HUES64 (cell line): ENCODE measurements at regions not wholly inside any gene's neighbourhood (a gene's known extent, or its start where the extent isn't known, plus 50 kb on each side); places are given as distances from the start of the nearest gene placed in this dataset.

ENCODE experiments used
- H3K27ac ChIP-seq: 2 replicates; pipeline ENCODE4 v1.7.0; 2013; ENCODE audit warnings: low read depth, low read length, inconsistent platforms
- H3K27me3 ChIP-seq: 2 replicates; pipeline ENCODE4 v1.6.1; 2013; ENCODE audit warnings: mild to moderate bottlenecking, low read length; ENCODE audit not compliant: insufficient read depth
- H3K36me3 ChIP-seq: 2 replicates; pipeline ENCODE4 v1.6.1; 2013; ENCODE audit warnings: mild to moderate bottlenecking, low read length; ENCODE audit not compliant: insufficient read depth
- H3K4me1 ChIP-seq: 2 replicates; pipeline ENCODE4 v1.6.1; 2013; ENCODE audit warnings: mild to moderate bottlenecking, low read length, moderate library complexity; ENCODE audit not compliant: insufficient read depth
- H3K4me3 ChIP-seq: 2 replicates; pipeline ENCODE4 v1.5.1; 2013; ENCODE audit warnings: mild to moderate bottlenecking, low read length, moderate library complexity
- H3K9ac ChIP-seq: 2 replicates; pipeline ENCODE4 v1.6.1; 2013; ENCODE audit warnings: mild to moderate bottlenecking, low read depth, low read length
- H3K9me3 ChIP-seq: 2 replicates; pipeline ENCODE4 v1.6.1; 2013; ENCODE audit warnings: low read depth, low read length; ENCODE audit not compliant: insufficient read depth
- WGBS: fragments of 150-250, 120-280 bp; methylation state at CpG from one replicate; pipeline ENCODE4 v1.1.7; 2013; ENCODE audit warnings: missing lambda C conversion rate; 5-methylcytosine and 5-hydroxymethylcytosine counted together

- 75% methylated on average over 4 of the region's 4 CpGs for WGBS
- H3K36me3 ChIP-seq: no peaks in the 10 kb centered on the region; the same call in 1 of the 2 replicates
- H3K27ac ChIP-seq: no peak overlapping the region
- no peak overlapping the region for H3K9ac ChIP-seq
- H3K27me3 ChIP-seq: no peaks in the 10 kb centered on the region
- no peak overlapping the region for H3K4me3 ChIP-seq
- peaks cover 16% of the 10 kb centered on the region; the same call in 1 of the 2 replicates for H3K4me1 ChIP-seq
- no peaks in the 10 kb centered on the region for H3K9me3 ChIP-seq
Measured at GRCh38 chr9:90419221-90419851, 223.3 kb downstream of the DIRAS2 start.

DNA sequence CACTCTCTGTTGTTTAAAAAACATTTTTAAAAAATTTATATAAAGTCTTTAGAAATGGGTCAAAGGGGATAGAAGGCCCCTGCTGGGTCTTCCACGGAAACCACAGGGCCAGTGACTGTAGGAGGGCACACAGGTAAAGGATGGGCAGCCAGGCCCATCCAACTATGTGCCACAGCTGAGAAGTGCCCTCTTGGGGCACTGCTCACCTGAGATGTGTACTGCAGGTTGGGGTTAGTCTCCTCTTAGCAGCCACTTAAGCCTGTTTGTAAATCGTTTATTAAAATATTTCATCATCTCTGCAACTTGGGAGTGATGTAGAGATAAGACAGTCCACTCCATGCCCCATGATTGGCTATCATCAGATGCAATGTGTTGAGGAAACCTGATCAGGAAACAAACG lies 222.4 kb downstream of the DIRAS2 start:
- 93% methylated on average over 3 of the region's 3 CpGs for WGBS

DNA sequence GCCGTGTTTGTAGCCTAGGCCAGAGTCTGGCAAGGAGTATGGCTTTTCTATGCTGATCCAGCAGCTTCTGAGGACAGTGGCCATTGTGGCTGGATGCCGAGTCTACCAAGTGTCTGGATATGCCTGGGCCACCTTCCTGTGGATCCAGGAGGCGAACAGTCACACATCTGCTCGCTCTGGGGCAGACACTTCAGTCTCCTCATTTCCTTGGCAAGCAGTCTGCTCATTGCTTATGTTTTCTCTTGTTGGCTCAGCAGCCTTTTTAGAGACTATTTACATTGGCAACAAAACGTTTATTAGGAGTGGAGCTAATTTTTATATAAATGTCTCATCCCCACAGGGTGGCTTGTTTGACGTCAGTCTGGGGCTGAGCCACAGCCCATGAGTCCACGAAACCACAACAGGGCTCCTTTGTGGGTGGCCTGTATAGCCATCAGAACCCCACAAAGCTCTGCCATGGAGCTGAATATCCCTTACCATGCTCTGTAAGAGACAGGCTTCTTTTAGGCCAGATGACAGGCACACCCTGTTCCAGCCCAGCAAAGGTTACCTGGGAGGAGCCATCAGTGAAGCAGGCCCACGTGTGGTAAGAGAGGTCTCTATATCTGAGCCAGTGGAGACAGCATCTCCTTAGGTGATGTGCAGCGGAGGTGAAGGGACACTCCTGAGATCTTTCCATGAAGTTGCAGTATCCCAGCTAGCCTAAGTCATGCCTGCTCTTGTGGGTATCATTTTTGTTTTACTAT lies 221.7 kb downstream of the DIRAS2 start:
- H3K27ac ChIP-seq: no peak overlapping the region
- peaks cover 16% of the 10 kb centered on the region; the same call in 1 of the 2 replicates for H3K4me1 ChIP-seq
- H3K4me3 ChIP-seq: no peak overlapping the region
- WGBS: 80% methylated on average over 8 of the region's 9 CpGs
- no peak overlapping the region for H3K9ac ChIP-seq
- H3K27me3 ChIP-seq: no peaks in the 10 kb centered on the region
- H3K9me3 ChIP-seq: no peaks in the 10 kb centered on the region
- no peaks in the 10 kb centered on the region; the same call in 1 of the 2 replicates for H3K36me3 ChIP-seq

More for the DNA sequence above, 222.4 kb downstream of the DIRAS2 start:
- Histone ChIP-seq H3K9ac (no peak overlapping the region), H3K4me1 (peaks cover 16% of the 10 kb centered on the region; the same call in 1 of the 2 replicates), H3K27ac (no peak overlapping the region), H3K36me3 (no peaks in the 10 kb centered on the region; the same call in 1 of the 2 replicates), H3K27me3 (no peaks in the 10 kb centered on the region), H3K4me3 (no peak overlapping the region), H3K9me3 (no peaks in the 10 kb centered on the region)

DNA sequence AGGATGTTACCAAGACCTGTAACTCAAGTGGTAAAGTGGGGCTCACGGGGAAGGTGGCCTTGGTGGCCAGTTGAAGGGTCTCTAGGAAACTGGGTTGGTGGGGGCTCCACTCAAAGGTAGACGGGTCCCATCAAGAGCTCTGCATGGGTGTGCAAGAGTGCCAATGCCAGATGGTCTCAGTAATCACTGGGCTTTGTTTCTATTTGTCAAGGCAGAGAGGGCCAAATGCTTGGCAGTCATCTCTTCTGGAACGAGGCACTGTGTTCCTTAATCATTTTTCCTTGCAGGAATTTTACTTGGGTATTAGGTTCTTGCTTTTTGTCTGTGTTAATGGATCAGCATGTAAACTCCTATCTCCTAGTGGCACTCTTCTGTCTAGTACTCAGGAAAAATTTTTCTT lies 220.8 kb downstream of the DIRAS2 start:
- 92% methylated on average over 3 of the region's 3 CpGs for WGBS
- no peak overlapping the region for H3K27ac ChIP-seq
- no peaks in the 10 kb centered on the region for H3K9me3 ChIP-seq
- H3K4me3 ChIP-seq: no peak overlapping the region
- no peak overlapping the region for H3K9ac ChIP-seq
- H3K27me3 ChIP-seq: no peaks in the 10 kb centered on the region
- H3K4me1 ChIP-seq: peaks cover 16% of the 10 kb centered on the region; the same call in 1 of the 2 replicates
- no peaks in the 10 kb centered on the region; the same call in 1 of the 2 replicates for H3K36me3 ChIP-seq

DNA sequence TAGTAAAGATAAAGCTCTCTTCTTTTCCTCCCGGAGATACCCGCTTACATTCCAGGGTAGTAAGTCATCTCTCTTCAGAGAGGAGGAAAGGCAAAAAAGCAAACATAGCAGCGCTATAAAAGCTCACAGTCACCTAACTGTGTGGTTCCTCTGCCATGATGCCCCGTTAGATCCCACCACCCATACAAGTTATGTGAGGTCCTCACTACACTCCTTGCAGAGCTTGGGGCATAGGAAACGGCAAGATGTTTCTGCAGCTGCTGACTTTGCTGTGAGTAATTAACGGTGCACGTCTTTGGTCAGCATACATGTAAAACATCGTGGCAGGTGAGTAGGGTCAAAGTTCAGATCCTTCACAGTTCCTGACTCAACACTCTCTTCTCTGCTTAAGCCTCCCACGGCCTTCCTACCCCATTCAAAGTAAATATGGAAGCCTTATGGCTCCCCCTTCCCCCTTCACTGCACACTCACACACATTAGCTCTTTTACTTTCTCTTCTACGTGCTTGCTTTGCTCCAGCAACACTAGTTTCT lies 218.9 kb downstream of the DIRAS2 start:
- Histone ChIP-seq H3K27ac (no peak overlapping the region), H3K9me3 (no peaks in the 10 kb centered on the region), H3K4me1 (peaks cover 9% of the 10 kb centered on the region; the same call in 1 of the 2 replicates), H3K9ac (no peak overlapping the region), H3K4me3 (no peak overlapping the region), H3K36me3 (no peaks in the 10 kb centered on the region; the same call in 1 of the 2 replicates), H3K27me3 (no peaks in the 10 kb centered on the region)
- WGBS: 85% methylated on average over 10 of the region's 10 CpGs

DNA sequence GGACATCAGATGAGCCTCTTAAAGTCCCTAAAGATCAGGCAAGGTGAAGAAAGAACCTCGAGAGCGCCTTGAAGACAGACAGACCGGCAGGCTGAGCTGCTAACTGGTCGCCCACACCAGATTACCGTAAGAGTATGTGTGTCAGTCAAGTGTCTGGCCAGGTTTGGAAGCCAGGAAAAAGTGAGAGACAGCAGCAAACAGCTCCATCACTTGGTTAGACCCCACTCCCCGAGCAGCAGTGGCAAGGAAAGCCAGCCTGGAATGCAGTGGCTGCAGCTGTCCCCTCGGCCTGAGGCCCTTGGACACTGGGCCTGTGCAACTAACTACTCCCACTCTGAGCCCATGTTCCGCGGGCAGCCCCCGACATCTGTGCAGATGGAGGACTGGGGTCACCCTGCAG lies 214.1 kb downstream of the DIRAS2 start:
- no peak overlapping the region for H3K4me3 ChIP-seq
- H3K27me3 ChIP-seq: no peaks in the 10 kb centered on the region
- 92% methylated on average over 10 of the region's 10 CpGs for WGBS
- no peaks in the 10 kb centered on the region for H3K9me3 ChIP-seq
- no peaks in the 10 kb centered on the region; the same call in 1 of the 2 replicates for H3K36me3 ChIP-seq
- H3K9ac ChIP-seq: no peak overlapping the region
- H3K4me1 ChIP-seq: peaks cover 9% of the 10 kb centered on the region
- H3K27ac ChIP-seq: no peak overlapping the region

- 51% methylated on average over 8 of the region's 8 CpGs for WGBS
- peak overlapping the region; percentile 41 for H3K4me3 ChIP-seq
Measured at GRCh38 chr9:90432951-90433350, 209.7 kb downstream of the DIRAS2 start.

GRCh38 chr9:90433398-90433941 lies 209.2 kb downstream of the DIRAS2 start:
- Histone ChIP-seq H3K27me3 (peaks cover 18% of the 10 kb centered on the region), H3K9ac (no peak overlapping the region), H3K4me3 (peak overlapping the region; percentile 41), H3K9me3 (no peaks in the 10 kb centered on the region), H3K27ac (peak overlapping the region; percentile 6; the same call in 1 of the 2 replicates), H3K4me1 (peaks cover 40% of the 10 kb centered on the region), H3K36me3 (no peaks in the 10 kb centered on the region)
- WGBS: 2% methylated on average over 17 of the region's 17 CpGs

More at GRCh38 chr9:90432951-90433350, 209.7 kb downstream of the DIRAS2 start:
- Histone ChIP-seq H3K36me3 (no peaks in the 10 kb centered on the region), H3K27ac (peak overlapping the region; percentile 6; the same call in 1 of the 2 replicates), H3K9me3 (no peaks in the 10 kb centered on the region), H3K4me1 (peaks cover 40% of the 10 kb centered on the region), H3K27me3 (peaks cover 18% of the 10 kb centered on the region), H3K9ac (no peak overlapping the region)

- no peaks in the 10 kb centered on the region for H3K36me3 ChIP-seq
- H3K27me3 ChIP-seq: no peaks in the 10 kb centered on the region
- no peak overlapping the region for H3K4me3 ChIP-seq
- no peak overlapping the region for H3K27ac ChIP-seq
- WGBS: 89% methylated on average over 4 of the region's 4 CpGs
- H3K9ac ChIP-seq: no peak overlapping the region
- peaks cover 18% of the 10 kb centered on the region for H3K4me1 ChIP-seq
- peaks cover 7% of the 10 kb centered on the region; the same call in 1 of the 2 replicates for H3K9me3 ChIP-seq
Measured at GRCh38 chr9:90441814-90442213, 200.8 kb downstream of the DIRAS2 start.

GRCh38 chr9:90442723-90443122 lies 199.9 kb downstream of the DIRAS2 start:
- Histone ChIP-seq H3K27ac (peak overlapping the region; percentile 54; the same call in 1 of the 2 replicates), H3K36me3 (no peaks in the 10 kb centered on the region), H3K9ac (no peak overlapping the region), H3K9me3 (peaks cover 7% of the 10 kb centered on the region; the same call in 1 of the 2 replicates), H3K4me1 (peaks cover 16% of the 10 kb centered on the region), H3K27me3 (no peaks in the 10 kb centered on the region), H3K4me3 (no peak overlapping the region)
- 31% methylated on average over 4 of the region's 5 CpGs for WGBS
